Endothelial cell of umbilical vein (primary cell): ENCODE measurements at regions not wholly inside any gene's neighbourhood (a gene's known extent, or its start where the extent isn't known, plus 50 kb on each side); places are given as distances from the start of the nearest gene placed in this dataset.

Experiments used
- BruUV-seq: library from RNA; stranded (reverse); fragments of 400-500 nt; replicated peaks from 2 replicates; lab custom pipeline; 2021; lab: Mats Ljungman, UMichigan
- CTCF ChIA-PET: fragments of 300-600, 350-600 bp; sonication (Branson Sonifier 250); formaldehyde crosslinking; loops from one replicate; lab custom pipeline; 2021; ENCODE audit warnings: antibody characterized with exemption, inconsistent platforms; lab: Charles Lee
- POLR2A ChIA-PET: fragments of 300-600, 350-600 bp; sonication (Branson Sonifier 250); formaldehyde crosslinking; loops from one replicate; lab custom pipeline; 2021; ENCODE audit warnings: antibody characterized with exemption, inconsistent platforms; lab: Charles Lee
- DNase-seq: peaks from one replicate; pipeline ENCODE4 v3.0.0-alpha.2; 2011; ENCODE audit warnings: low read depth, low spot score
- FAIRE-seq: peaks from 2 replicates; lab custom pipeline; 2011; peaks lifted over from hg19 to GRCh38; lab: Jason Lieb, UNC
- H2AFZ ChIP-seq: 2 replicates; pipeline ENCODE4 v1.6.0; 2012; ENCODE audit warnings: low read depth, low read length, control low read depth, inconsistent platforms
- H3K27ac ChIP-seq: 2 replicates; pipeline ENCODE4 v1.5.1; 2011; ENCODE audit warnings: low read depth, mild to moderate bottlenecking, control low read depth, low read length, moderate library complexity; ENCODE audit not compliant: insufficient read depth
- H3K27me3 ChIP-seq, 2 experiments: 2 replicates each; pipeline versions ENCODE4 v1.6.0 to v1.6.1; 2011; ENCODE audit warnings: low read length in 2 of 2, mixed read lengths in 1 of 2; ENCODE audit not compliant: control insufficient read depth in 2 of 2, insufficient read depth in 2 of 2
- H3K36me3 ChIP-seq, 2 experiments: 2 replicates in 1 of 2; 3 replicates in 1 of 2; pipeline ENCODE4 v1.5.1; 2011; ENCODE audit warnings: low read length in 2 of 2, mild to moderate bottlenecking in 1 of 2, moderate library complexity in 1 of 2; ENCODE audit not compliant: control insufficient read depth in 2 of 2, insufficient read depth in 2 of 2; ENCODE audit errors: extremely low read depth in 1 of 2
- H3K4me1 ChIP-seq: 3 replicates; pipeline ENCODE4 v1.5.1; 2011; ENCODE audit warnings: mild to moderate bottlenecking, low read length; ENCODE audit not compliant: control insufficient read depth, insufficient read depth; ENCODE audit errors: extremely low read depth
- H3K4me2 ChIP-seq: 2 replicates; pipeline ENCODE4 v1.6.1; 2011; ENCODE audit warnings: low read length, control low read depth, mixed read lengths; ENCODE audit not compliant: insufficient read depth
- H3K4me3 ChIP-seq, 3 experiments: fragments of 200-600 bp in 1 of 3; sonication (generic), shearing (Covaris generic) in 1 of 3; replicated peaks in 1 of 3; 2 replicates each; pipeline ENCODE4 v1.5.1; 2011 to 2016; ENCODE audit warnings: control low read depth in 3 of 3, low read length in 3 of 3, mild to moderate bottlenecking in 2 of 3, inconsistent platforms in 1 of 3, low read depth in 1 of 3, moderate library complexity in 1 of 3; ENCODE audit not compliant: insufficient read depth in 1 of 3
- H3K79me2 ChIP-seq: 2 replicates; pipeline ENCODE4 v1.6.0; 2012; ENCODE audit warnings: low read length, inconsistent platforms; ENCODE audit not compliant: control insufficient read depth, insufficient read depth
- H3K9ac ChIP-seq: replicated peaks from 2 replicates; pipeline ENCODE3; 2011; ENCODE audit warnings: low read length, control low read depth; ENCODE audit not compliant: insufficient read depth; ENCODE audit errors: extremely low read depth
- H3K9me1 ChIP-seq: replicated peaks from 3 replicates; pipeline ENCODE4 v1.6.0; 2011; ENCODE audit warnings: mild to moderate bottlenecking, low read length; ENCODE audit not compliant: control insufficient read depth, insufficient read depth; ENCODE audit errors: extremely low read depth
- H3K9me3 ChIP-seq: replicated peaks from 2 replicates; pipeline ENCODE4 v1.5.1; 2012; ENCODE audit warnings: low read length, inconsistent platforms; ENCODE audit not compliant: control insufficient read depth, insufficient read depth
- H4K20me1 ChIP-seq: replicated peaks from 2 replicates; pipeline ENCODE3; 2011; ENCODE audit warnings: mild to moderate bottlenecking, low read length; ENCODE audit not compliant: control insufficient read depth, insufficient read depth; ENCODE audit errors: extremely low read depth
- EZH2 ChIP-seq: IDR thresholded peaks from 2 replicates; pipeline ENCODE4 v1.6.1; 2012; ENCODE audit warnings: borderline replicate concordance, low read depth, mild to moderate bottlenecking, moderate library complexity, low read length, inconsistent platforms; ENCODE audit not compliant: severe bottlenecking
- FOS ChIP-seq: IDR thresholded peaks from 2 replicates; pipeline ENCODE4 v1.6.1; 2011; ENCODE audit warnings: mild to moderate bottlenecking, low read length, moderate library complexity, borderline replicate concordance; ENCODE audit not compliant: insufficient read depth
- GATA2 ChIP-seq: IDR thresholded peaks from 2 replicates; pipeline ENCODE4 v1.7.0; 2011; ENCODE audit warnings: low read depth, mild to moderate bottlenecking, moderate library complexity, mixed read lengths, low read length; ENCODE audit not compliant: insufficient read length, insufficient read depth
- JUN ChIP-seq: IDR thresholded peaks from 2 replicates; pipeline ENCODE4 v1.6.1; 2011; ENCODE audit warnings: borderline replicate concordance, low read depth; ENCODE audit not compliant: insufficient read length, insufficient read depth
- MYC ChIP-seq: IDR thresholded peaks from one replicate; pipeline ENCODE4 v1.6.1; 2011; ENCODE audit warnings: mild to moderate bottlenecking, low read depth, low read length
- POLR2A ChIP-seq: IDR thresholded peaks from 2 replicates; pipeline ENCODE4 v1.6.1; 2012; ENCODE audit warnings: low read depth, mild to moderate bottlenecking, control low read depth, low read length
- POLR2AphosphoS5 ChIP-seq: IDR thresholded peaks from 2 replicates; pipeline ENCODE4 v1.6.1; 2012; ENCODE audit warnings: low read depth, mild to moderate bottlenecking, control low read depth, low read length, moderate library complexity; ENCODE audit not compliant: insufficient read depth
- dilution Hi-C: fragments of 300-500 bp; cut with MboI; formaldehyde crosslinking; loops from one replicate; pipeline ENCODE4 v1.15.0; 2019; ENCODE audit warnings: low sequenced_read_pairs; ENCODE audit not compliant: extremely low pct_ligation_motif_present
- intact Hi-C: fragments of 100-400 bp; cut with micrococcal nuclease; formaldehyde crosslinking; loops from one replicate; pipeline ENCODE4 v1.10.0; 2022
- TF ChIP-seq, protein P1 (sequence below), 2 donors: IDR thresholded peaks; 1 replicate in 1 of 2; 2 replicates in 1 of 2; pipeline ENCODE4 v1.5.1; 2011; ENCODE audit warnings: low read length in 2 of 2, mild to moderate bottlenecking in 2 of 2, moderate library complexity in 2 of 2, control low read depth in 1 of 2, inconsistent platforms in 1 of 2, low read depth in 1 of 2; ENCODE audit not compliant: insufficient read depth in 1 of 2; ENCODE audit errors: extremely low read depth in 1 of 2
- TF ChIP-seq, protein P2 (sequence below): IDR thresholded peaks from 2 replicates; pipeline ENCODE4 v1.6.1; 2011; ENCODE audit not compliant: insufficient read depth, insufficient read length

GRCh38 chr1:58076258-58076657 lies 470.3 kb downstream of the OMA1 start:
- H3K9me3 ChIP-seq: no peaks in the 10 kb centered on the region
- BruUV-seq: no TSS peak
- intact Hi-C loops (no loop called here), dilution Hi-C loops (no loop called here)
- no peaks in the 10 kb centered on the region for H3K9me1 ChIP-seq
- H3K27me3 ChIP-seq: no peaks in the 10 kb centered on the region
- H2AFZ ChIP-seq: no peak overlapping the region
- ChIA-PET POLR2A (no interaction called here), CTCF (no interaction called here)
- no peaks in the 10 kb centered on the region for H3K36me3 ChIP-seq
- no peak overlapping the region for H3K9ac ChIP-seq
- H4K20me1 ChIP-seq: no peaks in the 10 kb centered on the region
- H3K4me2 ChIP-seq: no peak overlapping the region
- no peaks in the 10 kb centered on the region for H3K79me2 ChIP-seq
- no peak overlapping the region for H3K4me3 ChIP-seq
- FAIRE-seq (no peak), DNase-seq (no peak)
- no peak overlapping the region for H3K27ac ChIP-seq
- TF ChIP-seq MYC (no peak), FOS (no peak), GATA2 (no peak), JUN (no peak), EZH2 (no peak), POLR2A (no peak), POLR2AphosphoS5 (no peak)
- TF ChIP-seq, protein P1, sequence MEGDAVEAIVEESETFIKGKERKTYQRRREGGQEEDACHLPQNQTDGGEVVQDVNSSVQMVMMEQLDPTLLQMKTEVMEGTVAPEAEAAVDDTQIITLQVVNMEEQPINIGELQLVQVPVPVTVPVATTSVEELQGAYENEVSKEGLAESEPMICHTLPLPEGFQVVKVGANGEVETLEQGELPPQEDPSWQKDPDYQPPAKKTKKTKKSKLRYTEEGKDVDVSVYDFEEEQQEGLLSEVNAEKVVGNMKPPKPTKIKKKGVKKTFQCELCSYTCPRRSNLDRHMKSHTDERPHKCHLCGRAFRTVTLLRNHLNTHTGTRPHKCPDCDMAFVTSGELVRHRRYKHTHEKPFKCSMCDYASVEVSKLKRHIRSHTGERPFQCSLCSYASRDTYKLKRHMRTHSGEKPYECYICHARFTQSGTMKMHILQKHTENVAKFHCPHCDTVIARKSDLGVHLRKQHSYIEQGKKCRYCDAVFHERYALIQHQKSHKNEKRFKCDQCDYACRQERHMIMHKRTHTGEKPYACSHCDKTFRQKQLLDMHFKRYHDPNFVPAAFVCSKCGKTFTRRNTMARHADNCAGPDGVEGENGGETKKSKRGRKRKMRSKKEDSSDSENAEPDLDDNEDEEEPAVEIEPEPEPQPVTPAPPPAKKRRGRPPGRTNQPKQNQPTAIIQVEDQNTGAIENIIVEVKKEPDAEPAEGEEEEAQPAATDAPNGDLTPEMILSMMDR (IDR thresholded peaks at IDR 0.05; ENCODE audit: extremely low read depth in 1 of 2, insufficient read depth in 1 of 2, low read depth in 1 of 2, low read length in 2 of 2): no peak
- TF ChIP-seq, protein P2, sequence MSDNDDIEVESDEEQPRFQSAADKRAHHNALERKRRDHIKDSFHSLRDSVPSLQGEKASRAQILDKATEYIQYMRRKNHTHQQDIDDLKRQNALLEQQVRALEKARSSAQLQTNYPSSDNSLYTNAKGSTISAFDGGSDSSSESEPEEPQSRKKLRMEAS: no peak
- H3K4me1 ChIP-seq: no peaks in the 10 kb centered on the region
